ENCODE measurements at regions not wholly inside any gene's neighbourhood (a gene's known extent, or its start where the extent isn't known, plus 50 kb on each side); places are given as distances from the start of the nearest gene placed in this dataset.

DNA sequence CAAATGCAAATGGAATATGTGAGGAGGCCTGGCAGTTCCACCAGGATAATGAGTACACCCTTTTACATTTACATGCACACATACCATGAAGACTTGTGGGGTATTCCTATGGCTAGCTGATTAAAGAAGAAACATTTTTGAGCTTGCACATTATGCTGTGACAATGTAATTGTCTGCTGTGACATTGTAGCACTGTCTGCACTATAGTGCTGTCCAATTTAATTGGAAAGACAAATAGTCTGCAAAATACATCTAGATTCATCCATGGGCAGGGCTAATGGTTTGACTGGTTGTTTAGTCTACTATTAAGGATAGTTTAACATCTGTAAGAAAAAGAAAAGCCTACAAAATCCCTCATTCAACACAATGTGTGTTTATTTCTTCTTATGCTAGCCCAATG lies 1005.6 kb upstream of the LRFN5 start:
- Histone ChIP-seq H3K36me3 (ENCODE audit: control insufficient read depth, insufficient read depth, low read length) (no peaks in the 10 kb centered on the region), H3K4me3 (ENCODE audit: low read length) (no peak overlapping the region), H3K9me3 (ENCODE audit: control insufficient read depth, low read length) (no peaks in the 10 kb centered on the region), H3K9ac (ENCODE audit: extremely low read depth, low read length, poor library complexity, severe bottlenecking) (no peak overlapping the region), H3K27ac (ENCODE audit: low read depth, low read length) (no peak overlapping the region), H3K27me3 (ENCODE audit: control insufficient read depth, insufficient read depth, low read length, poor library complexity, severe bottlenecking) (no peaks in the 10 kb centered on the region), H3K4me1 (ENCODE audit: control insufficient read depth, insufficient read depth, low read length) (no peaks in the 10 kb centered on the region)
- Mint-ChIP-seq H3K36me3 (ENCODE audit: low read depth) (no peaks in the 10 kb centered on the region), H3K4me1 (no peaks in the 10 kb centered on the region), H3K4me3 (no peak overlapping the region), H3K27me3 (ENCODE audit: insufficient read depth) (no peaks in the 10 kb centered on the region), H3K9me3 (peaks cover 2% of the 10 kb centered on the region), H3K27ac (no peak overlapping the region)
- no peak for DNase-seq
- TF ChIP-seq, protein P1, sequence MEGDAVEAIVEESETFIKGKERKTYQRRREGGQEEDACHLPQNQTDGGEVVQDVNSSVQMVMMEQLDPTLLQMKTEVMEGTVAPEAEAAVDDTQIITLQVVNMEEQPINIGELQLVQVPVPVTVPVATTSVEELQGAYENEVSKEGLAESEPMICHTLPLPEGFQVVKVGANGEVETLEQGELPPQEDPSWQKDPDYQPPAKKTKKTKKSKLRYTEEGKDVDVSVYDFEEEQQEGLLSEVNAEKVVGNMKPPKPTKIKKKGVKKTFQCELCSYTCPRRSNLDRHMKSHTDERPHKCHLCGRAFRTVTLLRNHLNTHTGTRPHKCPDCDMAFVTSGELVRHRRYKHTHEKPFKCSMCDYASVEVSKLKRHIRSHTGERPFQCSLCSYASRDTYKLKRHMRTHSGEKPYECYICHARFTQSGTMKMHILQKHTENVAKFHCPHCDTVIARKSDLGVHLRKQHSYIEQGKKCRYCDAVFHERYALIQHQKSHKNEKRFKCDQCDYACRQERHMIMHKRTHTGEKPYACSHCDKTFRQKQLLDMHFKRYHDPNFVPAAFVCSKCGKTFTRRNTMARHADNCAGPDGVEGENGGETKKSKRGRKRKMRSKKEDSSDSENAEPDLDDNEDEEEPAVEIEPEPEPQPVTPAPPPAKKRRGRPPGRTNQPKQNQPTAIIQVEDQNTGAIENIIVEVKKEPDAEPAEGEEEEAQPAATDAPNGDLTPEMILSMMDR (conservative IDR thresholded peaks at IDR 0.05), result no peak

DNA sequence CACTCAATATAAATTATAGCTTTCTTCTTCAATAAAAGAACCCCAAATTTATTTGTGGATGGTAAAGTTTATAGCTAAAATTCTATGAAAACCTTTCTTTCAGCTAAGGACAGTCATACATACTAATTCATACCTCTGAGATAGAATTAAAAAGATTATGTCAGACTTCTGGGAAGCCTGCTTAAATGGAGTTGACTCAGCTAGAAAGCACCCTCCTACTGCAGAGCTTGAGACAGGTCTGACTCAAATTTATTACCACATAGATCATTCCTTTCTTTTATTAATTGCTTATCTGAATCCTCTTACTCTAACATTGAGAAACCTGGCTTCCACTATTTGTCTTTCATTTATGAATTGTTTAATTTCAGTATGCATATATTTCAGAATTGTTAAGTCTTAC lies 1007.0 kb upstream of the LRFN5 start:
- H3K27ac Mint-ChIP-seq, result no peak overlapping the region
- H3K27me3 ChIP-seq (ENCODE audit: control insufficient read depth, insufficient read depth, low read length, poor library complexity, severe bottlenecking), result no peaks in the 10 kb centered on the region
- H3K9me3 ChIP-seq (ENCODE audit: control insufficient read depth, low read length), result no peaks in the 10 kb centered on the region
- H3K36me3 ChIP-seq (ENCODE audit: control insufficient read depth, insufficient read depth, low read length), result no peaks in the 10 kb centered on the region
- no peak overlapping the region for H3K9ac ChIP-seq (ENCODE audit: extremely low read depth, low read length, poor library complexity, severe bottlenecking)
- H3K4me1 Mint-ChIP-seq, result no peaks in the 10 kb centered on the region
- no peaks in the 10 kb centered on the region for H3K4me1 ChIP-seq (ENCODE audit: control insufficient read depth, insufficient read depth, low read length)
- H3K27ac ChIP-seq (ENCODE audit: low read depth, low read length), result no peak overlapping the region
- no peak overlapping the region for H3K4me3 Mint-ChIP-seq
- H3K36me3 Mint-ChIP-seq (ENCODE audit: low read depth), result no peaks in the 10 kb centered on the region
- no peaks in the 10 kb centered on the region for H3K27me3 Mint-ChIP-seq (ENCODE audit: insufficient read depth)
- no peaks in the 10 kb centered on the region for H3K9me3 Mint-ChIP-seq
- TF ChIP-seq, protein P1 (conservative IDR thresholded peaks at IDR 0.05), result no peak
- no peak for DNase-seq
- H3K4me3 ChIP-seq (ENCODE audit: low read length), result no peak overlapping the region

DNA sequence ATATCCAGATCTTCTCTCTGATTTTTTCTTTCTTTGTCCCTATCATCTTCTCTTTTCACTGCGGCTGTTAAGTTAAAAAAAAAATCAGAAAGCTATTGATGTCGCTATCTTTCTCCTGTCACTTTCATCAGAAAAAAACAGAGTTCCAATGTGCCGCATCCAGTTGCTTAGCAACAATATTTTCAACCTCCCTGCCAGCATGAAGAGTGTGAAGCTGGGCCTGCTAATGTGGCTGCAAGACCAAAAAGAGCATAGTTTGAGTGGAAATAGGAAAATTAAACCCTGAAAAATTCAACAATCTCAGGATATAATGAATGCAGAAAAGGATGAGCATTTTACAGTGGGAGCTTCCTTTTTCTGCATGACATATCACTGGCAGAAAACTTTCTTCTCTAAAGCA lies 1025.4 kb upstream of the LRFN5 start:
- H3K9ac ChIP-seq (ENCODE audit: extremely low read depth, low read length, poor library complexity, severe bottlenecking), result no peak overlapping the region
- WGBS, 2 experiments (ENCODE audit: insufficient coverage in 1 of 2, insufficient read length in 1 of 2), result 50 to 92% methylated on average over 1 to 3 of the region's 3 CpGs

More for the DNA sequence above, 1025.4 kb upstream of the LRFN5 start:
- Histone ChIP-seq H3K27me3 (ENCODE audit: control insufficient read depth, insufficient read depth, low read length, poor library complexity, severe bottlenecking) (no peaks in the 10 kb centered on the region), H3K9me3 (ENCODE audit: control insufficient read depth, low read length) (no peaks in the 10 kb centered on the region), H3K27ac (ENCODE audit: low read depth, low read length) (no peak overlapping the region), H3K4me3 (ENCODE audit: low read length) (no peak overlapping the region), H3K36me3 (ENCODE audit: control insufficient read depth, insufficient read depth, low read length) (no peaks in the 10 kb centered on the region), H3K4me1 (ENCODE audit: control insufficient read depth, insufficient read depth, low read length) (no peaks in the 10 kb centered on the region)
- DNase-seq, result no peak
- peaks cover 30% of the 10 kb centered on the region for H3K4me1 Mint-ChIP-seq
- H3K36me3 Mint-ChIP-seq (ENCODE audit: low read depth), result no peaks in the 10 kb centered on the region
- no peak overlapping the region for H3K4me3 Mint-ChIP-seq
- no peaks in the 10 kb centered on the region for H3K9me3 Mint-ChIP-seq
- no peak overlapping the region for H3K27ac Mint-ChIP-seq
- TF ChIP-seq, protein P1 (conservative IDR thresholded peaks at IDR 0.05), result no peak
- no peaks in the 10 kb centered on the region for H3K27me3 Mint-ChIP-seq (ENCODE audit: insufficient read depth)
